ENCODE measurements at regions not wholly inside any gene's neighbourhood (a gene's known extent, or its start where the extent isn't known, plus 50 kb on each side); places are given as distances from the start of the nearest gene placed in this dataset.
"Not testable (repeated sequence)": the region's sequence is repeated elsewhere in the genome, so short reads cannot be mapped to it uniquely, and the experiment has no call there.

- in situ Hi-C loops (cut with HindIII; ENCODE audit: low sequenced_read_pairs) = no loop called here
These were observed 93.4 kb downstream of the ZFP64 start for GRCh38 chr20:52098186-52098585.

DNA sequence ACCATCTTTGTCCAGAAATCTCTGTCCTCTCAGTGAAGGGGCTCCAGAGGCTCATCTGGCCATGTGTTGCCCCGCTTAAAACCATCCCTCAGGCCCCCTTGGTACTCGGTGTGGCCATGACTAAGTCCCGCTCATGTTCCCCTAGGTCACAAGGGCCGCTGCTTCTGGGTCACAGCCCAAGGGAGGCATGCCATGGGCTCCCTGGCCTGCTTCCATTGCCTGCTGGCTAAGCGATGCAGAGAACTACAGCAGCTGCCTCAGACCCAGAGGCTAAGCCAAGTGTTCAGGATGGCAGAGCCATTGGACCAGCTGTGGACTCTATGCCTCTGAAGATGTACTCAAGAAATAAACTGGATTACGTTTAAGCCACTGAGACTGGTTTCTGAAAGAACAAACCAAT, 95.5 kb downstream of the ZFP64 start:
- in situ Hi-C loops (cut with HindIII; ENCODE audit: low sequenced_read_pairs) = no loop called here

DNA sequence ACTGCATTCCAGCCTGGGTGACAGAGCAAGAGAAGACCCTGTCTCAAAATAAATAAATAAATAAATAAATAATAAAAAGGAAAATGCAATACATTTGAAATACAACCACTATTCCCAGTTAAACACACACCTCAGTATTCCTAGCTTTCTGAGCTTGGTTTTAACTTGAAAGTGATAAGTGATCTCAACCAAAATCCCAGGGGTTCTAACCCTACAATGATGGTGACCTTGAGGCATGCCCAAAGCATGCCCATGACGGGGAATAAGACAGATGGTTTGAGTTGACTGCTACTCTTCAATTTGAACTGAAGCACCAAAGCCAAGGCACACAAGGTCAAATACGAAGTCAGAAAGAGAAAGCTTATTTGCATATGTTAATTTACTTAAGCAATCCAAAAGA, 96.9 kb downstream of the ZFP64 start:
- in situ Hi-C loops (cut with HindIII; ENCODE audit: low sequenced_read_pairs) = no loop called here

DNA sequence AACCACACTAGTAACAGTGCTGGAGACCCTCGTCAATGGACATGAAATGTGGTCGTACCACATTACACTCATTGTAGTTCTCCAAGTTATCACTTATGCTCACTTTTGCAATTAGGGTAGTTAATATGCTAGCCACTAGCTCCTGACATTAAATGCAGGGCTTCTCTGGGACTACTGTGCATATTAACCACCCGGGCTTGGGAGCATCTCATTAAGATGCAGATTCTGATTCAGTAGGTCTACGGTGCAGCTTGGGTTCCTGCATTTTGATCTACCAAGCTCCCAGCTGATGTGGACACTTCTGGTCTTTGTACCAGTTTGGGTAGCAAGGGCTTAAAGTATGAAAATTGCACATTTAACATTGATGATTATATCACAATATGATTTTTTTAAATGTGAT, 98.0 kb downstream of the ZFP64 start:
- in situ Hi-C loops (cut with HindIII; ENCODE audit: low sequenced_read_pairs) = no loop called here

DNA sequence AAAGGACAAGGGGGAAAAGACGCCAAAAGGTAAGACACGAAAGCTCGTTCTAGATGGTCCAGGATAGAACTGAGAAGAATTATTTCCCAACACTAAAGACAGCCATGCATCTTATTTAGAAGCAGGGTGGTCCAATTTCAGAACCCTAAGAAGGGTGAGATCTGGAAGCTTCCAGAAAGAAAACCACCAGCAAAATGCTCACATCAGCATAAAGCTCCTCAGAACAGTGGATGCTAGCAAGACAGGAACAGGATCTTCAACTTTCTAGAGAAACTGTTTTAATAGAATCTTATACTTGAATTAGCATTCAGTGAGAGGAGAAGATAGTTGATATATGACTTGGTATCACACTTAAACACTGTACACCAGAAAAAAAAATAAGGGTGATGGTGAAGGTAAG, 101.5 kb downstream of the ZFP64 start:
- in situ Hi-C loops (cut with HindIII; ENCODE audit: low sequenced_read_pairs) = no loop called here

- in situ Hi-C loops (cut with HindIII; ENCODE audit: low sequenced_read_pairs) = no loop called here
These were observed 104.1 kb downstream of the ZFP64 start for GRCh38 chr20:52087471-52087870.

DNA sequence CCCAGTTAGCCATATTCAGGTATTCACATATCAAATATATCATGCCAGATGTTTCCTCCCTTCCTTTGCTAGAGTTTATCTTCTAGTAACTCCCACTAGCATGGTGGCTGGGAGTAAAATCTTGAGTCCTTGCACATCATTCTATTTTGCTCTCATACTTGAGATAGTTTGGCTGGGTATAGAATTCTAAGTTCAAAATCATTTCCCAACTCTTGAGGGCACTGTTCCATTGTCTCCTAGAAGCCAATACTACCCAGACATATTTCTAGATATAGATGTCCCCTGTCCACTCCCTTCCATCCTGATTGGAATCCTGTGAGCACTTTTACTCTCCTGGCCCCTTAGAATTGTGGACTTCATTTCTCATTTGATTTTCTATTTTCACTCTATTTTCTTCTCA, 104.7 kb downstream of the ZFP64 start:
- in situ Hi-C loops (cut with HindIII; ENCODE audit: low sequenced_read_pairs) = no loop called here

- in situ Hi-C loops (cut with HindIII; ENCODE audit: low sequenced_read_pairs) = no loop called here
These were observed 106.9 kb downstream of the ZFP64 start for GRCh38 chr20:52084727-52085126.

DNA sequence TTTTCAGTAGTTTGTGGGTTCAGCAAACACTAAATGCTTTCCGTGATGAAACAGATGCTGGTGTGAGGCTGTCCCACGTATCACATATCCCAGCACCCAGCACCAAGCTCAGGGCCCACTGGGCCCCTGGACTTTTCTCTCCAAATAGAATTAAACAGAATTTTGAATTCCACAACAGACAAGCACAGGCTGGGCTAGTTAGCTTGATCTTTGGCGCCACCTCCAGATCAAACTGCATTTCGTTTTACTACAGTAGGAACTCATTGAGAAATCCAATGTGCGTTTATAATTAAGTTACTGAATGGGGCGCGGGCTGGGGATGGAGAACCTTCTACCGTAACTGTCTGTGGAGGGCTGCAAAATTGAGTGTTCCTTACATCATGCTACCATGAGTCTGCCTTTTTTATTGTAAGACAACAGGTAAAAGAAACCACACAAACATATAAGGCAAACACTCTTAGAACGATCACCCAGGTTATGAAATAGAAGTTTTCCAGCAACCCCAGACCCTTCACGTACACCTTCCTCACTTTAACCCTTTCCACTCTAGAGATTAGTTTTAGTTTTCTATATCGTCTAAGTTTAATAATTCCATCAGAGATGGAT, 107.8 kb downstream of the ZFP64 start:
- in situ Hi-C loops (cut with HindIII; ENCODE audit: low sequenced_read_pairs) = no loop called here

- in situ Hi-C loops (cut with HindIII; ENCODE audit: low sequenced_read_pairs) = no loop called here
These were observed 109.0 kb downstream of the ZFP64 start for GRCh38 chr20:52082612-52083011.

GRCh38 chr20:52081791-52082190, 109.8 kb downstream of the ZFP64 start:
- in situ Hi-C loops (cut with HindIII; ENCODE audit: low sequenced_read_pairs) = no loop called here

- in situ Hi-C loops (cut with HindIII; ENCODE audit: low sequenced_read_pairs) = no loop called here
These were observed 110.5 kb downstream of the ZFP64 start for GRCh38 chr20:52081066-52081465.

GRCh38 chr20:52078289-52078688, 113.3 kb downstream of the ZFP64 start:
- in situ Hi-C loops (cut with HindIII; ENCODE audit: low sequenced_read_pairs) = no loop called here

DNA sequence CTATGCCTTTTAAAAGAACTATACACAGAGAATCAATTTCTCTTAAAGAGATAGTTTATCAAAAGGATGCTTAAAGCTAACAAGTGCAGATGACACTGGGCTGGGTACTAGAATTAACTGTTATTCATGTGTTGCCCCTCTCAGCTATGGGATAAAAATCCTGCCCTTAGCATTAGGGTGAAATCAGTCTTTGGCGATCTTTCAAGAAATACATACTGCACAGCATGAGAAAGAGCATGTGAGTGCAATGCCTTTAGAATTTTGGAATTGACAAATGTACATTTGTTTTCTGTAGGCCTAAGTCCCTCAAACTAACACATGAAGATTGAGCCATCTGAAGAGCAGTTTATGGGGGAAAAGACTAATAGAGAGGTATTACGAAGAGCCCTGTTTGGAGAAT, 115.4 kb downstream of the ZFP64 start:
- in situ Hi-C loops (cut with HindIII; ENCODE audit: low sequenced_read_pairs) = no loop called here

DNA sequence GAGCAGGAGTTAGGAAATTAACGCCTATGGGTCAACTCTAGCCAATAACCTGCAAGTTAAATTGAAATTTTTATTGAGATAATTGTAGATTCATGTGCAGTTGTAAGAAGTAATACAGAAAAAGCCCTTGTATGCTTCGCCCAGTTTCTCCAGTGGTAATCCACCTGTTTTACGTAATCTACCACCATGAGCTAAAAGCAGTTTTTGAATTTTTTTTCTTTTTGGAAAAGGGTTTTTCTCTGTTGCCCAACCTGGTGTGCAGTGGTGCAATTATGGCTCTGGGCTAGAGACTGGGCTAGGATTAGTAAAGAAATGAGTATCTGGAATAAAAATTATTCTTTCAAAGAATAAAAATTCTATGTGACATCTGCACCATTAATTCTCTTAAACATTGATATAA, 116.2 kb downstream of the ZFP64 start:
- in situ Hi-C loops (cut with HindIII; ENCODE audit: low sequenced_read_pairs) = no loop called here

DNA sequence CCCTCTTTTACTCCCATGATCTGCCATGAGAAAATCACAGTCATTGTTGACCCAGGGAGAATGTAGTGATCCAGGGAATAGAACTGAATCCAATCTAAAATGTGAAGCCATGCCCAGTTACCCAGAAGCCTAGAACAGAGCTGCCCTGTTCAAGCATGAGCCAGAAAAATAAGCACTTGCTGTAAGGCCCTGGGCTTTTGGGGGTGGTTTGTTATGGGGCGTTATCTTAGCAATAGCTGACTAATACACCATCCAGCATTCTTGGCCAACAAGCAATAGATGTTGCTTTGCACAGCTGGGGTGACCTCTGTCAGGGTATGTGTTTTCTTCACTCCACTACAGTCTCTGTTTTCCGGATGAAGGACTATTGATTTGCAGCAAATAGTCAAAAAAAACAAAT, 120.4 kb downstream of the ZFP64 start:
- in situ Hi-C loops (cut with HindIII; ENCODE audit: low sequenced_read_pairs) = no loop called here

DNA sequence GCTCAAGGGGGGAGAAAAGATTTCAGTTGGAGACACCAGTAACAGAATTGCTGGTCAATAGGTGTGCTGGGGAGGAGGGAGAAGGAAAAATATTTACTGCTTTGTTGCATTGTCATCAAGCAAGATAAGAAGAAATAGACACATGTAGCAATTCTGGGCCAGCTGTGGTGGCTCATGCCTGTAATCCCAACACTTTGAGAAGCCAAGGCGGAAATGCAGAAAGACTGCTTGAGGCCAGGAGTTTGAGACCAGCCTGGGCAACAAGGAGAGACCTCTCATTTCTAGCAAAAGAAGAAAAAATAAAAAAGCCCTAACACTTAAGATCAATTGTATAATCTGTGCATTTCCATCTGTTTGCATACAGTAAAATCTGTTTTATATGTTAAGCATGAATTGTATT, 126.6 kb downstream of the ZFP64 start:
- in situ Hi-C loops (cut with HindIII; ENCODE audit: low sequenced_read_pairs) = no loop called here

GRCh38 chr20:52062452-52063209, 128.9 kb downstream of the ZFP64 start:
- in situ Hi-C loops (cut with HindIII; ENCODE audit: low sequenced_read_pairs) = no loop called here

DNA sequence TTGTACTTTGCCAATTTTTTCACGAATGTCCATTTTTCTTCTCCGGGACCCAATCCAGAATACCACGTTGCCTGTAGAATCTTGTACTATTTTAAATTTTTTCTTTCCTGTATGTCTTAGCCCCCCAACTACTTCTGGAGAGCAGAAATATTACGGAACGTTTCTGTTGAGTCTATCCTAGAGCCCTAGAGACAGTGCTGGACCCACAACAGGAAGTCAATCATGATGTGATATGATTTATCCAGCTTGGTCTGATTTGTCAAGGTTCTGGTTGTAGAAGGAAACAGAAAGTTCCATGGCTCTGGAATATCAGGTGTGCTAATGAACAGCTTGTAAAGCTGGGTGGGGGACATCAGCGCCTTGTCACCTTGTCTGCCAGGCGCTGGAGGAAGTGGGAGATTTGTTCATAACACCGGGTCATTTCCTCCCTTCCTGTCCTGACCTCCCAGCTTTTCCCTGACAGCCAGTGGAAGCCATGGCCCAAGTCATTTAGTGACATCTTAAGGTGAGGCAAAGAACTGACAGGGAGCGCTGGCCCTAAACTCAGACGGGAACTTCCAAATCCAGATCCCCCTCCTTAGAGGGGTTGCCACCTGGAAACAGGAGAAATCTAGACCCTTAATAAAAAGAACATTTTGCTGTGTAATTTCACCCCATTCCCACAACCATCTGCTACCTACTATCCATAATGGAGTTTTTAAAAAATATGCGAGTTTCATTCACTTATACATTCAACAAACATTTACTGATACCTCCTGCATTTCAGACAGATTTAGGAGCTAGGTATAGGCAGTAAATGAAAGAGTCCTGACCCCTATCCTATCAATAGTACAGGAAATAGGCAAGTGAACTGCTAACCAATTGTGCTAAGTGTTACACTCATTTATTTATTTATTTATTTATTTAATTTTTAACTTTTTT, 130.5 kb downstream of the ZFP64 start:
- in situ Hi-C loops (cut with HindIII; ENCODE audit: low sequenced_read_pairs) = no loop called here

DNA sequence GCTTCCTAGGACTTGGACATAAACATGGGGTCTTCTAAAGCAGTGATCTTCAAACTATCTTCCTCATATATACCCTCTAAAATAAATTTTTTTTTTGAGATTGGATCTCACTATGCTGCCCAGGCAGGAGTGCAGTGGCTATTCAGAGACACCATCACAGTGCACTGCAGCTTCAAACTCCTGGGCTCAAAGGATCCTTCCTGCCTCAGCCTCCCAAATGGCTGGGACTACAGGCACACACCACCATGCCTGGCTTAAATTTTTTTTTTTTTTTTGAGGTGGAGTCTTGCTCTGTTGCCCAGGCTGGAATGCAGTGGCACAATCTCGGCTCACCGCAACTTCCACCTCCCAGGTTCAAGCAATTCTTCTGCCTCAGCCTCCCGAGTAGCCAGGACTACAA, 134.4 kb downstream of the ZFP64 start:
- in situ Hi-C loops (cut with HindIII; ENCODE audit: low sequenced_read_pairs) = not testable (repeated sequence)

DNA sequence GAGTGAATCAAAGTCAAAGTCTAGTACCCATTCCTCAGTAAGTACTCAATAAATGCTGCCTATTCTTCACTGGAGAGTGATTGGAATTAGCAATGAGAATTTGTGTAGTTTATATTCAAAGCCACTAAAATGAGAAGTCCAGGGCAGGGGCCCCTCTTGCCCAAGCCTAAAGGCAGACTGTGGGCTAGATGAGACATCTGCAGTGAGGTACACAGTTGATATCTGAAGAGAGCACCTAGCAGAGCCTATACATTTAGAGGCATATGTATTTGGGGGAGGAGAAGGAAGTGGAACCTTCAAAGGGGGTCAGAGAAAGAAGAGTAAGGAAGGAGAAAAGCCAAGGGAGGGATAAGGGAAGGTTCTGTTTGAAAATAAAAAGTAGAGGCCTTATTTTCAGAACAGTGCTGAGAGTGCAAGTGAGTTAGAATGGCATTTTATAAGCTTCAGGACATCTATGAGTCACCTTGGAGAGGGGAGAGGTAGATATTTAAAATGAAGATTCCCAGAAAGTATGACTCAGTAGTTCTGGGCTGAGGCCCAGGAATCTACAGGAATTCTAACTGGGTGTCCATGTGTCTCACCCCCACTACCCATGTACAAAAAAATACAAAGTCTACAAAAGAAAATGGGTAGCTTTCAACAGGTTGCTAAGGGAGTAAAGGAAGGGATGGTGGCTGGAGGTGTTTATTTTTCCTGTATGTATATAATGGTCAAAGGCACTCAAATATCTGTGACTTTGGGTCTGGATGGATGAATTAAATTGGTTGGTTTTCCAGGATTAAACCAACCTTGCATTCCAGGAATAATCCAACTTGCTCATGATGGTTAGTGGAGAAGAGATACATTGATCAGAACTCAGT, 135.1 kb downstream of the ZFP64 start:
- in situ Hi-C loops (cut with HindIII; ENCODE audit: low sequenced_read_pairs) = no loop called here

All from DLD1 (cell line).